ENCODE measurements at regions not wholly inside any gene's neighbourhood (a gene's known extent, or its start where the extent isn't known, plus 50 kb on each side); places are given as distances from the start of the nearest gene placed in this dataset.

DNA sequence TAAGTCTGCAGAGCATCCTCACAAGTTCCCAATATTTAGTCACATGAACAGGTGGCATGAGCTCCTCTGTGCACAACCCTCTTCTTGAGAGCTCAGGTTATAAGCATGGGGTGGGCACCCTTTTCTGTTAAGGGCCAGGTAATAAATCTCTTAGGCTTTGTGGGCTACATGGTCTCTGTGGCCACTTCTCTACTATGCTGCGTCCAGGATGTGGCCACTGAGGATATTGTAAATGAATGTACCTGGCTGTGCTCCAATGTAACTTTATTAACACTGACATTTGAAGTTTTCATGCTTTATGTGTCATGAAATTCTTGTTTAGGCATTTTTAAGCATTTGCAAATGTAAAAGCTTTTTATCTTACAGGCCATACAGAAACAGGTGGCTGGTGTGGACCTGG, 116.8 kb upstream of the ST6GAL2 start:
- TF ChIP-seq, protein P1, sequence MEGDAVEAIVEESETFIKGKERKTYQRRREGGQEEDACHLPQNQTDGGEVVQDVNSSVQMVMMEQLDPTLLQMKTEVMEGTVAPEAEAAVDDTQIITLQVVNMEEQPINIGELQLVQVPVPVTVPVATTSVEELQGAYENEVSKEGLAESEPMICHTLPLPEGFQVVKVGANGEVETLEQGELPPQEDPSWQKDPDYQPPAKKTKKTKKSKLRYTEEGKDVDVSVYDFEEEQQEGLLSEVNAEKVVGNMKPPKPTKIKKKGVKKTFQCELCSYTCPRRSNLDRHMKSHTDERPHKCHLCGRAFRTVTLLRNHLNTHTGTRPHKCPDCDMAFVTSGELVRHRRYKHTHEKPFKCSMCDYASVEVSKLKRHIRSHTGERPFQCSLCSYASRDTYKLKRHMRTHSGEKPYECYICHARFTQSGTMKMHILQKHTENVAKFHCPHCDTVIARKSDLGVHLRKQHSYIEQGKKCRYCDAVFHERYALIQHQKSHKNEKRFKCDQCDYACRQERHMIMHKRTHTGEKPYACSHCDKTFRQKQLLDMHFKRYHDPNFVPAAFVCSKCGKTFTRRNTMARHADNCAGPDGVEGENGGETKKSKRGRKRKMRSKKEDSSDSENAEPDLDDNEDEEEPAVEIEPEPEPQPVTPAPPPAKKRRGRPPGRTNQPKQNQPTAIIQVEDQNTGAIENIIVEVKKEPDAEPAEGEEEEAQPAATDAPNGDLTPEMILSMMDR (IDR thresholded peaks at IDR 0.05) = no peak
- TF ChIP-seq POLR2A (IDR thresholded peaks at IDR 0.05) = no peak

Data from esophagus squamous epithelium (tissue), 4 donors.